Breast epithelium (tissue), 4 donors: ENCODE measurements at regions not wholly inside any gene's neighbourhood (a gene's known extent, or its start where the extent isn't known, plus 50 kb on each side); places are given as distances from the start of the nearest gene placed in this dataset.
"Not testable (repeated sequence)": the region's sequence is repeated elsewhere in the genome, so short reads cannot be mapped to it uniquely, and the experiment has no call there.

Source experiments
- DNase-seq, 2 donors: peaks; one replicate each; pipeline ENCODE4 v3.0.0-alpha.2; 2019; ENCODE audit warnings: low spot score in 2 of 2
- H3K27ac ChIP-seq, 2 donors: fragments of 200-600 bp; sonication (generic) in 1 of 2; one replicate each; pipeline ENCODE4 v1.5.1; 2016 to 2019; ENCODE audit warnings: mild to moderate bottlenecking in 1 of 2
- H3K27me3 ChIP-seq, 2 donors: fragments of 200-600 bp; sonication (generic) in 1 of 2; one replicate each; pipeline versions ENCODE4 v1.5.1 to v1.6.0; 2017 to 2019; ENCODE audit warnings: control low read depth in 1 of 2, mild to moderate bottlenecking in 1 of 2
- H3K36me3 ChIP-seq: fragments of 200-600 bp; one replicate; pipeline ENCODE4 v1.5.1; 2019
- H3K4me1 ChIP-seq, 2 donors: fragments of 200-600 bp; sonication (generic); one replicate each; pipeline ENCODE4 v1.5.1; 2016 to 2019; ENCODE audit warnings: control low read depth in 1 of 2
- H3K4me3 ChIP-seq, 3 donors: fragments of 200-600 bp; sonication (generic); 1 replicate in 2 of 3; 2 replicates in 1 of 3; pipeline ENCODE4 v1.5.1; 2016 to 2019; ENCODE audit warnings: mild to moderate bottlenecking in 3 of 3, moderate library complexity in 2 of 3
- H3K9me3 ChIP-seq, 2 donors: fragments of 200-600 bp; sonication (generic) in 1 of 2; one replicate each; pipeline ENCODE4 v1.5.1; 2016 to 2019; ENCODE audit warnings: control low read depth in 1 of 2
- CTCF ChIP-seq, 3 donors: fragments of 450-650 bp; IDR thresholded peaks; one replicate each; pipeline ENCODE4 v1.5.1; 2016 to 2017; ENCODE audit warnings: antibody characterized with exemption in 3 of 3, mild to moderate bottlenecking in 3 of 3, moderate library complexity in 3 of 3
- POLR2A ChIP-seq: fragments of 450-650 bp; IDR thresholded peaks from one replicate; pipeline ENCODE4 v1.6.1; 2016; ENCODE audit warnings: antibody characterized with exemption, mild to moderate bottlenecking, moderate library complexity
- POLR2AphosphoS5 ChIP-seq, 3 donors: sonication (generic); formaldehyde crosslinking; IDR thresholded peaks; one replicate each; pipeline ENCODE4 v1.6.1; 2017; ENCODE audit warnings: antibody characterized with exemption in 3 of 3
- intact Hi-C: fragments of 100-400 bp; cut with DNase I; formaldehyde crosslinking; loops from one replicate; pipeline ENCODE4 v1.15.1; 2023; ENCODE audit warnings: low total_unique reads

- H3K4me1 ChIP-seq: no peaks in the 10 kb centered on the region
- no peaks in the 10 kb centered on the region for H3K27me3 ChIP-seq
- DNase-seq: no peak
- H3K9me3 ChIP-seq: peaks cover 38 to 52% of the 10 kb centered on the region in 2 donors
- H3K27ac ChIP-seq: no peak overlapping the region
- no peak for TF ChIP-seq POLR2AphosphoS5 (IDR thresholded peaks at IDR 0.05)
- TF ChIP-seq POLR2A: no peak
- no peak for TF ChIP-seq CTCF (IDR thresholded peaks at IDR 0.05)
- intact Hi-C loops: no loop called here
- no peak overlapping the region for H3K4me3 ChIP-seq
- no peaks in the 10 kb centered on the region for H3K36me3 ChIP-seq
Observed at GRCh38 chr16:35574454-35575431, 2115.3 kb downstream of the TP53TG3F start.

GRCh38 chr16:35575432-35575821 lies 2116.0 kb downstream of the TP53TG3F start:
- Histone ChIP-seq H3K27me3 (no peaks in the 10 kb centered on the region), H3K9me3 (peaks cover 43 to 59% of the 10 kb centered on the region in 2 donors), H3K27ac (no peak overlapping the region), H3K4me1 (no peaks in the 10 kb centered on the region), H3K36me3 (no peaks in the 10 kb centered on the region), H3K4me3 (no peak overlapping the region)
- no peak for TF ChIP-seq POLR2AphosphoS5 (IDR thresholded peaks at IDR 0.05)
- TF ChIP-seq CTCF (IDR thresholded peaks at IDR 0.05): no peak
- TF ChIP-seq POLR2A: no peak
- no peak for DNase-seq
- intact Hi-C loops: no loop called here

GRCh38 chr16:35585411-35585810 lies 2126.0 kb downstream of the TP53TG3F start:
- Histone ChIP-seq H3K4me1 (no peaks in the 10 kb centered on the region), H3K4me3 (no peak overlapping the region), H3K9me3 (peaks cover 0 to 5% of the 10 kb centered on the region in 2 donors), H3K36me3 (no peaks in the 10 kb centered on the region), H3K27ac (no peak overlapping the region), H3K27me3 (no peaks in the 10 kb centered on the region)
- no peak for DNase-seq
- TF ChIP-seq POLR2AphosphoS5 (IDR thresholded peaks at IDR 0.05) (no peak), POLR2A (no peak), CTCF (IDR thresholded peaks at IDR 0.05) (no peak)
- intact Hi-C loops: no loop called here

- H3K27me3 ChIP-seq, H3K4me3 ChIP-seq, H3K36me3 ChIP-seq, H3K27ac ChIP-seq, DNase-seq, intact Hi-C loops, H3K9me3 ChIP-seq, H3K4me1 ChIP-seq: not testable (repeated sequence)
Observed at GRCh38 chr16:35590913-35591312, 2131.5 kb downstream of the TP53TG3F start.

- Histone ChIP-seq H3K4me3 (no peak overlapping the region), H3K27ac (no peak overlapping the region), H3K9me3 (peaks cover 0 to 6% of the 10 kb centered on the region in 2 donors), H3K36me3 (no peaks in the 10 kb centered on the region), H3K4me1 (no peaks in the 10 kb centered on the region), H3K27me3 (no peaks in the 10 kb centered on the region)
- no peak for DNase-seq
- no peak for TF ChIP-seq POLR2AphosphoS5 (IDR thresholded peaks at IDR 0.05)
- no peak for TF ChIP-seq POLR2A
- no peak for TF ChIP-seq CTCF (IDR thresholded peaks at IDR 0.05)
- intact Hi-C loops: no loop called here
Observed at GRCh38 chr16:35596467-35596866, 2137.1 kb downstream of the TP53TG3F start.
